Right forelimb (tissue), 1 donor: ENCODE measurements at regions not wholly inside any gene's neighbourhood (a gene's known extent, or its start where the extent isn't known, plus 50 kb on each side); places are given as distances from the start of the nearest gene placed in this dataset.
A peak's percentile ranks its signal among the peaks of the same experiment; 100 is the strongest.
"Not testable (repeated sequence)": the region's sequence is repeated elsewhere in the genome, so short reads cannot be mapped to it uniquely, and the experiment has no call there.

Source experiments
- DNase-seq: peaks from one replicate; pipeline ENCODE4 v3.0.0-alpha.2; 2018

GRCh38 chr6:4653141-4653540 is 123.1 kb upstream of the CDYL start:
- DNase-seq: no peak

- no peak for DNase-seq
Measured at GRCh38 chr6:4651831-4652467, 124.3 kb upstream of the CDYL start.

- DNase-seq: no peak
Measured at GRCh38 chr6:4649728-4650127, 126.5 kb upstream of the CDYL start.

- DNase-seq: peak; percentile 81
Measured at GRCh38 chr6:4647414-4648365, 128.5 kb upstream of the CDYL start.

- no peak for DNase-seq
Measured at GRCh38 chr6:4645713-4646360, 130.4 kb upstream of the CDYL start.

GRCh38 chr6:4644996-4645395 is 131.2 kb upstream of the CDYL start:
- DNase-seq: no peak

- DNase-seq: no peak
Measured at GRCh38 chr6:4641461-4641860, 134.7 kb upstream of the CDYL start.

GRCh38 chr6:4640139-4640538 is 136.1 kb upstream of the CDYL start:
- no peak for DNase-seq

- DNase-seq: no peak
Measured at GRCh38 chr6:4638641-4639040, 137.6 kb upstream of the CDYL start.

GRCh38 chr6:4637691-4638433 is 138.3 kb upstream of the CDYL start:
- no peak for DNase-seq

- DNase-seq: no peak
Measured at GRCh38 chr6:4636881-4637224, 139.4 kb upstream of the CDYL start.

- DNase-seq: no peak
Measured at GRCh38 chr6:4636191-4636880, 139.9 kb upstream of the CDYL start.

GRCh38 chr6:4635666-4636065 is 140.5 kb upstream of the CDYL start:
- no peak for DNase-seq

- DNase-seq: no peak
Measured at GRCh38 chr6:4632421-4632820, 143.8 kb upstream of the CDYL start.

- not testable (repeated sequence) for DNase-seq
Measured at GRCh38 chr6:4629789-4630188, 146.4 kb upstream of the CDYL start.

GRCh38 chr6:4625557-4625956 is 150.6 kb upstream of the CDYL start:
- no peak for DNase-seq

- no peak for DNase-seq
Measured at GRCh38 chr6:4624726-4625125, 151.5 kb upstream of the CDYL start.

GRCh38 chr6:4620284-4621151 is 155.7 kb upstream of the CDYL start:
- DNase-seq: no peak

- DNase-seq: no peak
Measured at GRCh38 chr6:4616311-4616710, 159.9 kb upstream of the CDYL start.

- DNase-seq: no peak
Measured at GRCh38 chr6:4615891-4616290, 160.3 kb upstream of the CDYL start.

- no peak for DNase-seq
Measured at GRCh38 chr6:4615231-4615630, 161.0 kb upstream of the CDYL start.

GRCh38 chr6:4614637-4615036 is 161.6 kb upstream of the CDYL start:
- no peak for DNase-seq
